HG02970 (cell line): ENCODE measurements at regions not wholly inside any gene's neighbourhood (a gene's known extent, or its start where the extent isn't known, plus 50 kb on each side); places are given as distances from the start of the nearest gene placed in this dataset.
"Not testable (repeated sequence)": the region's sequence is repeated elsewhere in the genome, so short reads cannot be mapped to it uniquely, and the experiment has no call there.

Source experiments
- ATAC-seq: cut with Tn5 transposase; IDR thresholded peaks from one replicate; pipeline ENCODE4 v1.9.1; 2021; ENCODE audit warnings: mild to moderate bottlenecking, moderate library complexity, moderate number of reproducible peaks; ENCODE audit not compliant: unreplicated experiment, low FRiP score

DNA sequence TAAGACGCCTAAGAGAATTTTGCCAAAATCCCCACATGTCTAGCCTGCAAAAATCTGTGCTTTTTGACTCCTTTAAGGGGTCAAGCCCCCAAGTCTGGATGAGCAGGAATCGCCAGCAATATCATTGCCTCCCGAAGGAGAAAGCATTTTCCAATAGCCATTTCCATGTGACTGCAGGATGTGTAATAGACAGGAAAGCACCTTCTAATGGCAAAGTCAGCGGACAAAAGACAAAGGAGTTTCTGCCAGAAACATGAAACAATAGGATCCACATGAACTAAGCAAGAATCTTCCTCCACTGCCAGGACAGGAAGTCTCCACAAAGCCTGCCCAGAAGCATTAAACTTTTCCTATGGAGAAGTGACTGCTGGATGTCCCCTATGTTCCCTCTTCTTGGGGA, 177.1 kb upstream of the PCSK5 start:
- ATAC-seq: no peak

DNA sequence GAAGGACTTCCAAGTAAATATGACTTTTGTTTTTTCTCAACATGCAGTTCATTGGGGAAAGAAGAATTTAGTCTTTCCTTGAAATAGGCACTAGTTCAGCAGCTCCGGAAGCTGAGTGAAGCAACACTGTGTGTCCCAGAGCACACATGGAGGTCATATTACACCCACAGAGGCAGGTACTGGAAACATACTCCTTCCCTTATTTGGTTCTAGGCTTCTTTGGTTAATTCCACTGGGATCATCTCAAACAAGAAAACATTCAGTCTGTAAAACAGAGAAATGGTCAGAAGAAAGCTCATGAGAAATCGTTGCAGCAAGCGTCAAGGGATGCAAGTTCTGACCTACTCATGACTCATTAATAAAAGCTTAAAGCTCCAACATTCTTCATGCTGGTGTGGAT, 175.1 kb upstream of the PCSK5 start:
- ATAC-seq: no peak

GRCh38 chr9:75718677-75719076, 171.8 kb upstream of the PCSK5 start:
- no peak for ATAC-seq

DNA sequence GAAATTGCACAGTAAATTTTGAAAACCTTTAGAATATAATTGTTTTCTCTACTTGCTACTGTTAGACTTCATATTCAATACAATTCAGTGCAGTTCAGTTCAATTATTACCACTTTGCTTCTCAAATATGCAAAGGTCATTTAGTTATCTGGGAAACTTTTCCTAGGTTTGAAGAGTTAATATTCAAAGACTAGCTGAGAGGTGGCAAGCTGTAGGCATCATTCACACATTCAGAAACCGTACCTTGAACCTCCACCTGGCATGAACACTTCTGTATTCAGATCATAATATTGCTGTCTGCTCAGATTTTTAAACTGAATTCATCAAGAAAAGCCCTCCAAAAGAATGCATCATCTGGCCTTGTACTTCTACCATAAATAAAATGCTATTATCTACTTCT, 162.1 kb upstream of the PCSK5 start:
- ATAC-seq: no peak

DNA sequence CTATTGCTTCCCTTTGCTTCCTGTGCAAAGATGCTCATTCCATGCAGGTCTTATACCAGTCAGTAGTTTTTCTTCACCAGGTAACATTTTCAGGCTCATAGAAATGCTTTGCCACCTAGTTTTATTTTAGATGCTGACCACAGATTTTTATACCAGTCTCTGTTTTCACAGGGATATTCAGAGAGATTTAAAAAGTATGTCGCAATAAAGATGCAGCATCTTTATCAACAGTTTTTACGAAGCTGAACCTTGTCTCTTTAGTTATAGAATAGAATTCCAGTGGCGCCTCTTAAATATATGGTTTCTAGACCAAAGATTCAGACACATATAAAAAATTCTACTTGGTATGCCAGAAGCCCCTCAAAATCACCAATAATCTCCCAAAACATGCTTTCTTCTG, 155.7 kb upstream of the PCSK5 start:
- ATAC-seq: no peak

- ATAC-seq: no peak
Measured at GRCh38 chr9:75739884-75740611, 150.4 kb upstream of the PCSK5 start.

- no peak for ATAC-seq
Measured at GRCh38 chr9:75743855-75744254, 146.6 kb upstream of the PCSK5 start.

DNA sequence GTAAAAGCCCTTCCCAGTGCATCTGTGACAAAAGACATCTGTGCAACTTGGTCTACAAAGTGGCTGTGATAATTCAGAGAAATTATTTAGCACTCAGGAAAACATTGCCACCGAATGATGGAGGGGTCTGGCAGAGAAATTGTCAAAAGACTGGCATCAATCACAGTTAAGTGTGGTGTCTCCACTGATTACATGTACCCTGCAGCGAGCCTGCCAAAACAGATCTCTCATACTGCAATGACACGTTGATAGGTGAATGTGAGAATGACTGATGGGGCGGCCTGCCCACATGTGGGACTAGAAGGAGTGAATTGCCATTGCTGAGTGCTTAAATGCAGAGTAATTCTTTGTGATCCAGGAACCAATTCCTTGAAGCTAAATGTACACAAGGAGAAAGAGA, 136.4 kb upstream of the PCSK5 start:
- ATAC-seq: no peak

GRCh38 chr9:75775166-75775565, 115.3 kb upstream of the PCSK5 start:
- ATAC-seq: no peak

- ATAC-seq: no peak
Measured at GRCh38 chr9:75775966-75776691, 114.3 kb upstream of the PCSK5 start.

DNA sequence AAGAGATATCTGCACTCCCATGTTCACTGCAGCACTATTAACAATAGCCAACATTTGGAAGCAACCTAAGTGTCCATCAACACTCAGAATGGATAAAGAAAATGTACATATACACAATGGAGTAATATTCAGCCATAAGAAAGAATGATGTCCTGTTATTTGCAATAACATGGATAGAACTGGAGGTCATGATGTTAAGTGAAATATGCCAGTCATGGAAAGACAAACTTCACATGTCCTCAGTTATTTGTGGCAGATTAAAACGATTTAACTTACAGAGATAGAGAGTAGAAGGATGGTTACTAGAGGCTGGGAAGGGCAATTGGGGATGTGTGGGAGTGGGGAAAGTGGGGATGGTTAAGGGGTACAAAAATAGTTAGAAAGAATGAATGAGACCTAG, 110.3 kb upstream of the PCSK5 start:
- ATAC-seq: no peak

GRCh38 chr9:75788006-75788634, 102.4 kb upstream of the PCSK5 start:
- no peak for ATAC-seq

- no peak for ATAC-seq
Measured at GRCh38 chr9:75797085-75797580, 93.3 kb upstream of the PCSK5 start.

- ATAC-seq: no peak
Measured at GRCh38 chr9:75798505-75798904, 92.0 kb upstream of the PCSK5 start.

DNA sequence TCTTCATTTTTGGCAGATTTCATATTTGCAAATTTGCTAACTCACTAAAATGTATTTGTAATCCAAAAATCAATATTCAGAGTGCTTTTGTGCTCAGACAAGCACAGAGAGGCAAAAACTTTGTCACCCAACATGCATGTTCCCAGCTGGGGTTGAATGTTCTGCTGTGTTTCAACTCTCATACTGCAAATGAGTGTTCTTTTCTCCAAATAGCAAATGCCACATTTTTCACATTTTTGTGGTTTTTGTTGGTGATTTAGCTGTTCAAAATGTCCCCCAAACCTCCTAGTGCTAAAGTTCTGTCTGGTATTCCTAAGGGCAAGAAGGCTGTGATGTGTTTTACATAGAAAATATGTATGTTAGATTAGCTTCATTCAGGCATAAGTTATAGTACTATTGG, 87.3 kb upstream of the PCSK5 start:
- no peak for ATAC-seq

DNA sequence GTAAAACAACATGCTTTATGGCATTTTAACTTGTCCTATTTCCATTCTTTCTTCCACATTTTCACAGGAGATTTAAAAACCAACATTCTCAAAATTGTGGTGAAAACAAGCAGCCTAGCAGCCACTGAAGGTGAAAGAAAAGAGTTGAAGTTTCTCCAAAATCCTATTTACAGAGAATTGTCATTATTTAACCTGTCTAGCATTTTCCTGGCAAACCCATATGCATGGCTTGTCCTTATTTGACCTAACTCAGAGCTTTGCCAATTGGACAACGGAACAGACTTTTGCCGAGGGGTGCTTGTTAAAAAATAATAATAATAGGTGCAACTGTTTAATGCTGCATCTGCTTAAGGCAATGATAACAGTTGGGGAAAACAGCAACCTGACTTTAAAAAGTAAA, 80.4 kb upstream of the PCSK5 start:
- ATAC-seq: no peak

DNA sequence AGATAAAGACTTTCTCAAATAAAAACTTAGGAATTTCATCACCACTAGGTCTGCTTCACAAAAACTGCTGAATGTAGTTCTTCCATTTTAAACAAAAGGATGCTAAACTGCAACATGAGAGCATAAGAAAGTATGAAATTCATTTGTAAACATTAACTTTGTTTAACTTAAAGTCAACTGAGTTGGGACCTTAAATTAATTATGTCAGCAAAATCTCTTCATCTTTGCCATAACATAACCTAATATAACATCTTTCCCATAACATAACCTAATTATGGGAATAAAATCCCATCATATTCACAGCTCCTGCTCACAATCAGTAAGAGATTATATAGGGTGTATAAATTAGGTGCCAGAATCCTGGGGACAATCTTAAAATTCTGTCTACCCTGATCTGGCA, 78.8 kb upstream of the PCSK5 start:
- no peak for ATAC-seq

DNA sequence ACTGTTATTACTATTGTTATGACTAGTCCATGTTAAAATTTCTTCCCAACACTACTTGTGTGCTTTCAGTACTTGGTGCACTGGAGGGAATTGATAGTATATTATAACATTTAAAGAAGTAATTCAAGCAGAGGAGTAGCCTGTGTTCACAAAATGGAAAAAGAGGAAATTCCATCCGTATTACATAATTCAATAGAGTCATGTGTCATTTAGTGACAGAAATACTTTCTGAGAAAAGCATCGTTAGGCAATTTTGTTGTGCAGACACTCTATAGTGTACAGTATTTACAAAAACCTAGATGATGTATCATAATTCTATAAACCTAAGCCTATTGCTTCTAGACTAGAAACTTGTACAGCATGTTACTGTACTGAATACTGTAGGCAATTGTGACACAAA, 78.3 kb upstream of the PCSK5 start:
- ATAC-seq: no peak

DNA sequence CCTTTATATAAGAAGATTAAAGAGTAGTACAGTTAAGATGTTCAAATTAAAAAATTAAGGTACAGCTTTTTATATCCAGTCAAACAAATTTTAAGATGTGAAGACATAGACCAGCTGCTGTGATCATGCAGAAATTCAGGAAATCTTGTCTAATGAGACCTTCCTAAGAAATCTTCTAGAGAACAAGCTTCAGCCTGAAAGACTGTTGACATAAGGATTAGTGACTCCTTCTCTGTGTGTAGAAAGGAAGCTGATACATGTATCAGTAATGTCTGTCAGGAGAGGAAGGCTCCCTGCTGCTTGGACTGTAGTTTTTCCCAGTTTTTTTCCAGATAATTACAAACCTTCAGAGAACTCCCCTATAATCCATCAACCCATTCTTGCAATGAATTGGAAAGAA, 75.8 kb upstream of the PCSK5 start:
- ATAC-seq: no peak

- ATAC-seq: not testable (repeated sequence)
Measured at GRCh38 chr9:75820471-75821115, 69.9 kb upstream of the PCSK5 start.

- ATAC-seq: no peak
Measured at GRCh38 chr9:75823151-75823550, 67.3 kb upstream of the PCSK5 start.
